Activated CD4-positive, alpha-beta T cell treated with anti-CD3 and anti-CD28 coated beads for 24 hours (primary cell): ENCODE measurements at regions not wholly inside any gene's neighbourhood (a gene's known extent, or its start where the extent isn't known, plus 50 kb on each side); places are given as distances from the start of the nearest gene placed in this dataset.

ENCODE experiments used
- DNase-seq, 2 donors: peaks; one replicate each; pipeline ENCODE4 v3.0.0-alpha.2; 2020; ENCODE audit warnings: low read depth in 2 of 2

DNA sequence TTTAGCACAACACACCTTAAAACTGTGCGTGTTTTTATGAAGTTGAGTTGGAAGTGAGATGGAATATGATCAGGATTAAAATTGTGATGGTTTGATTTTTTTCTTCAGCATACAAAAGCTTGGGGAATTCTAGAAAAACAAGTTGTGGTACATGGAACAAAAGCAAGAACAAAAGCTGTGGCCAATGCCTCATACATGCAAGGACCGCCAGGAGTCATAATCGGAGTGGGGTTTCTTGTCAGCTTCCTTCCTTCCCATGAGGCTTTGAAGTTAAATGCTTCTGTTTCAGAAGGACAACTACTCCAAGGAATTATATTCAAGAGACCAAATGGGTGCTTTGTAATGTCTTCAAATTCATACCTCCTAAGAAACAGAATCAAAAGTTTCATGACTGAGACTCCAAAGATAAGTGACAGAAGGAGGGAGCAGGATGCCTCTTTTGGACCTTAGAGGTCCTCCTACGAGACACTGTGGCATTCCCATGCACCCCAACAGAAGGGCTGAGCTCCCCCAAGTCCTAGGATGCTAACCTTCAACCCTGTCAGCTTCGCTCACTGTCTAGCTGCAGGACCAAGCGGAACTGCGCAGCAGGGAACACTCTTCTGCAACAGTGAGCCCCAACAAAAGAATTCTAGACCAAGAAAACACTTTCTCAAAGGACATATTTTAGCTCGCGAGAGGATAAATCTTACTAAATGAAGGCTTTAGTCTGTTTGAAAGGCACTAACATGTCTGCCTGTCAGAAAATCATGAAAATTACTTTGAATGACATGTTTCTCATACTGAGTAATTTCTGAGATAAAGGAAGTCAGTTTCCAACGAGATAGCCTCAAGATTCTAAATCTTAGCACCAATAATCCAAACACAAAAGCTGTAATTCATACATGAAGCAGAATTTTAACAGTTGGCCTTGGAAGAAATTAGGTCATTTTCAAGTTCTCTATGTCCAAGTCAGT is 108.5 kb upstream of the NHSL1 start:
- no peak for DNase-seq

- no peak for DNase-seq
Observed at GRCh38 chr6:138608896-138609295, 109.6 kb upstream of the NHSL1 start.

GRCh38 chr6:138609801-138610430 is 110.6 kb upstream of the NHSL1 start:
- no peak for DNase-seq

DNA sequence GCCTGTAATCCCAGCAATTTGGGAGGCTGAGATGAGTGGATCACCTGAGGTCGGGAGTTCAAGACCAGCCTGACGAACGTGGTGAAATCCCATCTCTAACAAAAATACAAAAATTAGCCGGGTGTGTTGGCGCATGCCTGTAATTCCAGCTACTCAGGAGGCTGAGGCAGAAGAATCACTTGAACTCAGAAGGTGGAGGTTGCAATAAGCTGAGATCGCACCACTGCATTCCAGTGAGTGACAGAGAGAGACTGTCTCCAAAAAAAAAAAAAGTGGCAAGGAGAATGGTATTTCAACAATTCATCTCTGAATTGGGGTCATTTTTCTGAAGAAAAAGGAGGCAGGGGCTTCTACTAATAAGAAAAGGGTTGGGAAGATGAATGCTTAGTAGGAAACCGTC is 111.5 kb upstream of the NHSL1 start:
- no peak for DNase-seq

DNA sequence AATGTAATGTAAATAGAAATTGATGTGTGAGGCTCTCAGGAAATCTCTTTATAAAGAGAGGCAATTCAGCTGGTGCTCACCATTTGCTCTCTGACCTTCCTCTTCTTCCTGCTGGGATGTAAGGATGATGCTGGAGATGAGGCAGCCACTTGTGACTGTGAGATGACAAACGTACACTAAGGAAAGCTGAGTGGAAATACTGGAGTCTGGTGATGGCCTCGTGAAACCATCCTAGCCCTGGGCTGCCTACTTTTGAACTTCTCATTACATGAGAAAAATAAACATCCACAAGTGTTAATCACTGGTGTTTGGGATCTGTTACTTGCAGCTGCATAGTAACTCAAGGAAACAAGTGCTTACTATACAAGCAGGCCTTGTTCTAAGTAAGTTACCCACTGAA is 114.9 kb upstream of the NHSL1 start:
- DNase-seq, result no peak

DNA sequence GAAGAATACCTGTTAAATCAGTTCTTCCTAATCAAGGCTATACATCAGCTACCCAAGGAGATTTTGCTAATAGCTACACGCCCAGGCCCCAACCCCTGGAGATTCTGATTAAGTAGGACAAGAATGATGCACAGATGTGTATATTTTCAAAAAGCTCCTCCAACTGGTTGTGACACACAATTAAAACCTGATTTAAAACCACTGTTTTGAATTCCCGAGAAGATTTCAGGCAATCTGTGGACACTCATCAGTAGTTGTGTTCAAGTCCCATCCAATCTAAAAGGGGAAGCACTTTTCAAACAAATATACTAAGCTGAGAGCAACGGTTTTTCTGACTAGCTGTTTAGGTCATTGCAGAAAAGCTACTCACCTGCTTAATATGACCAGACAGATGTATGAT is 118.9 kb upstream of the NHSL1 start:
- DNase-seq, result no peak

- no peak for DNase-seq
Observed at GRCh38 chr6:138620630-138621029, 121.3 kb upstream of the NHSL1 start.

GRCh38 chr6:138622967-138623366 is 123.7 kb upstream of the NHSL1 start:
- DNase-seq, result no peak

- no peak for DNase-seq
Observed at GRCh38 chr6:138631566-138631965, 132.3 kb upstream of the NHSL1 start.

- no peak for DNase-seq
Observed at GRCh38 chr6:138637822-138638221, 135.7 kb upstream of the CCDC28A start.

GRCh38 chr6:138638604-138639003 is 135.0 kb upstream of the CCDC28A start:
- no peak for DNase-seq

DNA sequence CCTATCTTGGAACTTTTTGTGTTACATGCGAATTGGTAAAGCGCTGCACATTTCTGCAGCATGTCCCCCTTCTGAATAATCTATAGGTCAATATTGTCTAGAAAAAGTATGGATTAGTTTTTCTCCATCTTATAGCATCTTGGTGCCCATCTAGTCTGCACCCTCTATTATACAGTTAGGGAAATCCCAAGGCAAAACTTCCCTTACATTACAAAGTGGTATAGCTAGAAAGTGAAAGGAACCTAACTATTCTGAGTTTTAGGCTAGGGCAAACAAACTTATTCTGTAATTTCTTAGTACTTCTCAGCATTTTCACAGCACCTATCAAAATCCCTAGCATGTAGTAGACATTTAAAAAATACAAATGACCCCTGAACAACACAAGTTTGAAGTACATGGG is 133.5 kb upstream of the CCDC28A start:
- no peak for DNase-seq

DNA sequence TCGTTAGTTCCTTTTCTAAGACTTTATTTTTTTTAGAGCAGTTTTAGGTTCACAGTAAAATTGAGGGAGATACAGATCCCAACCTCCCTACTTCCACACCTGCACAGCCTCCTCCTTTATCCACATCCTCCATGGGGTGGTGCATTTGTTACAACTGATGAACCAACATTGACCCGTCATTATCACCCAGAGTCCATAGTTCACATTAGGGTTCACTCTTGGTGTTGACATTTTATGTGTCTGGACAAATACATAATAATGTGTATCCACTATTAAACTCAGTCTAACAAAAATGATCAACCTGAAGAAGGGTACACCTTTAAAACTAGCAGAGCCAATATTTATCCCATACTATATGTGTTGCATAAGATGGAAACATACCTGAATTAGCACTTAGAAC is 130.4 kb upstream of the CCDC28A start:
- DNase-seq, result no peak

GRCh38 chr6:138645976-138646640 is 127.5 kb upstream of the CCDC28A start:
- no peak for DNase-seq

DNA sequence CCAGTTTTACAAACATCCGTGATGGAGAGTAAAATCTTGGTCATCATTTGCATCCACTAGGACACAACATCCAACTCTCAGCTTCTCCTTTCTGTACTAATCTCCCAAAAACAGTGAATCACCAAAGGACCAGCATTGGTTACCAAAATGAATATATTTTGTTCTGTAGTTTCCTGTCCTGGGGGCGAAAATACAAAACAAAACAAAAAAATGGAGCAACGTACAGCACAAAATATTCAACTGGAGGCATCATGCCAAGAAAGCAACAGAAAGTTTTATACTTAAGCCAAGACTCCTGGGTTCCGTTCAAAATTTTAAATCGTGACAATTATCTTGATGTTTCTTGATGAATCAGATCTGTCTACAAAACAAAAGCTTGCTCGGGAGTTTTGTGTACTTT is 126.6 kb upstream of the CCDC28A start:
- DNase-seq, result no peak

DNA sequence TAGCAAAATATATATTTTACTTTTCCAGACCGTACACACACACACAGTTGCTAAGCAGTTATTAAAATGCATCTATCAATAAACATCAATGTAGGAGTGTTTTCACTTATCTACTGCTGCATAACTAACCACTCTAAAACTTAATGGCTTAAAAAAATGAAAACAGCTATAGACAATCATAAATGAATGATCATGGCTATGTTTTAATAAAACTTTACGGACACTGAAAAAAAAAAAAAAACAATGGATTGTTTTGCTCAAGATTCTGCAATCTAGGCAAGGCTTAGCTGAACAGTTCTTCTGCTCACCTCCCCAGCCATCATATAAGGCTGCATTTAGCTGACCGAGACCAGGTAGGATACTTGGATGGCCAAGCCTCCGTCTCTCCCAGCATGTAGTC is 125.4 kb upstream of the CCDC28A start:
- DNase-seq, result no peak

DNA sequence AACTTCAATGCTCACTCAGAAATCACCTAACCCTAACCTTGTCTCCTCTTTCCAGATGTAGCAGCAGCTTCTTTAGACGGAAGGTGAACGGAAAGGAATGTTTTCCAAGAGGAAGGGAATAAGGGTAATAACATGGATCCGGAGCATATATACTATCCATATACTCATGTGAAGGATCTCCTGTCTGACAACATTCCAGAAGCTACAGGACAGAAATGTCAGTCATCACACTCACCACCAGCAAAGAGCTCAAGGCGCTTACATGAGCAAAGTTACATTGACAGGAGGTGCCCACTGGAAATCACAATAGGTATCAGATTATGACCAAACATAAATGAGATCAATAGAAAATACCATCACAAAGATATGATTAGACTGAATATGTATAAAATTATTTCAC is 122.1 kb upstream of the CCDC28A start:
- DNase-seq, result no peak

GRCh38 chr6:138652824-138653223 is 120.7 kb upstream of the CCDC28A start:
- no peak for DNase-seq

GRCh38 chr6:138653435-138653834 is 120.1 kb upstream of the CCDC28A start:
- no peak for DNase-seq

- peak; percentile 4 to 9 for DNase-seq
Observed at GRCh38 chr6:138654715-138655634, 118.6 kb upstream of the CCDC28A start.

DNA sequence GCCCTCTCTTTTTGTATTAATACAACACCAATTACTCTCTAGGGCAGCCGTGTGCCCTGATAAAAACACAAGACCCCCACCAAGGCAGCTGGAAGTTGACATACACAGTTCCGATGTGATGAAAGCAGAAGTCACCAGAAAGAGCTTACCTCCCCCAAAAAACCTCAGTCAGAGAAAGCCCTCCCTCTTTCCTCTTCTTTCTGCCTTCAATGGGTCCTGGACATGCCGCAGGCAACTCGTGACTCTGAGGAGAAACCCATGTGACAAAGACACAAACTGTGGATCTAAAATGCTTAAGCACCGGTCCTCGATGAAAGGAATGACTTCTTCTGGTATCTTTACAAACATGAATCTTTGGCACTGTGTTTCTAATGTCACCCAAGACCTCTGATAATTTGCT is 117.7 kb upstream of the CCDC28A start:
- DNase-seq, result no peak
